HL-60 (cell line): ENCODE measurements at regions not wholly inside any gene's neighbourhood (a gene's known extent, or its start where the extent isn't known, plus 50 kb on each side); places are given as distances from the start of the nearest gene placed in this dataset.

Experiments
- DNase-seq, 2 experiments: peaks; one replicate each; pipeline ENCODE4 v3.0.0-alpha.2; 2010 to 2020; ENCODE audit warnings: low read depth in 1 of 2, low spot score in 1 of 2
- H3K27ac ChIP-seq: fragments of 250-450 bp; sonication (Bioruptor Pico); replicated peaks from 2 replicates; pipeline ENCODE4 v1.5.1; 2020; ENCODE audit warnings: mild to moderate bottlenecking, moderate library complexity
- H3K27me3 ChIP-seq: fragments of 250-450 bp; sonication (Bioruptor Pico); 2 replicates; pipeline ENCODE4 v1.5.1; 2021; ENCODE audit warnings: mild to moderate bottlenecking, moderate library complexity; ENCODE audit not compliant: insufficient read depth, poor library complexity, severe bottlenecking
- H3K4me3 ChIP-seq: replicated peaks from 2 replicates; pipeline ENCODE4 v1.5.1; 2011; ENCODE audit warnings: mild to moderate bottlenecking, control low read depth, low read length; ENCODE audit not compliant: insufficient read depth
- GABPA ChIP-seq: IDR thresholded peaks from 2 replicates; pipeline ENCODE4 v1.6.1; 2012; ENCODE audit warnings: low read depth
- POLR2AphosphoS5 ChIP-seq: IDR thresholded peaks from 2 replicates; pipeline ENCODE4 v1.6.1; 2012; ENCODE audit warnings: low read depth
- REST ChIP-seq: IDR thresholded peaks from 2 replicates; pipeline ENCODE4 v1.6.1; 2012; ENCODE audit warnings: low read depth; ENCODE audit not compliant: insufficient replicate concordance
- SPI1 ChIP-seq: IDR thresholded peaks from 2 replicates; pipeline ENCODE4 v1.6.1; 2012; ENCODE audit warnings: low read depth, mild to moderate bottlenecking, borderline replicate concordance
- TF ChIP-seq, protein P1 (sequence below): IDR thresholded peaks from one replicate; pipeline ENCODE4 v1.5.1; 2011; ENCODE audit warnings: low read length, control low read depth, inconsistent platforms; ENCODE audit not compliant: insufficient read depth

- no peaks in the 10 kb centered on the region for H3K27me3 ChIP-seq
- no peak overlapping the region for H3K4me3 ChIP-seq
- no peak for TF ChIP-seq REST
- TF ChIP-seq, protein P1, sequence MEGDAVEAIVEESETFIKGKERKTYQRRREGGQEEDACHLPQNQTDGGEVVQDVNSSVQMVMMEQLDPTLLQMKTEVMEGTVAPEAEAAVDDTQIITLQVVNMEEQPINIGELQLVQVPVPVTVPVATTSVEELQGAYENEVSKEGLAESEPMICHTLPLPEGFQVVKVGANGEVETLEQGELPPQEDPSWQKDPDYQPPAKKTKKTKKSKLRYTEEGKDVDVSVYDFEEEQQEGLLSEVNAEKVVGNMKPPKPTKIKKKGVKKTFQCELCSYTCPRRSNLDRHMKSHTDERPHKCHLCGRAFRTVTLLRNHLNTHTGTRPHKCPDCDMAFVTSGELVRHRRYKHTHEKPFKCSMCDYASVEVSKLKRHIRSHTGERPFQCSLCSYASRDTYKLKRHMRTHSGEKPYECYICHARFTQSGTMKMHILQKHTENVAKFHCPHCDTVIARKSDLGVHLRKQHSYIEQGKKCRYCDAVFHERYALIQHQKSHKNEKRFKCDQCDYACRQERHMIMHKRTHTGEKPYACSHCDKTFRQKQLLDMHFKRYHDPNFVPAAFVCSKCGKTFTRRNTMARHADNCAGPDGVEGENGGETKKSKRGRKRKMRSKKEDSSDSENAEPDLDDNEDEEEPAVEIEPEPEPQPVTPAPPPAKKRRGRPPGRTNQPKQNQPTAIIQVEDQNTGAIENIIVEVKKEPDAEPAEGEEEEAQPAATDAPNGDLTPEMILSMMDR, result no peak
- TF ChIP-seq SPI1, result no peak
- no peak for TF ChIP-seq POLR2AphosphoS5
- no peak for TF ChIP-seq GABPA
- DNase-seq, result no peak
- no peak overlapping the region for H3K27ac ChIP-seq
Observed at GRCh38 chr4:8775121-8775520, 96.5 kb downstream of the HMX1 start.

GRCh38 chr4:8774071-8774470 is 97.6 kb downstream of the HMX1 start:
- TF ChIP-seq, protein P1, result no peak
- TF ChIP-seq REST, result no peak
- no peak for TF ChIP-seq POLR2AphosphoS5
- TF ChIP-seq SPI1, result no peak
- TF ChIP-seq GABPA, result no peak
- no peaks in the 10 kb centered on the region for H3K27me3 ChIP-seq
- no peak for DNase-seq
- H3K27ac ChIP-seq, result no peak overlapping the region
- H3K4me3 ChIP-seq, result no peak overlapping the region

GRCh38 chr4:8773124-8773931 is 98.3 kb downstream of the HMX1 start:
- no peak overlapping the region for H3K27ac ChIP-seq
- H3K27me3 ChIP-seq, result no peaks in the 10 kb centered on the region
- H3K4me3 ChIP-seq, result no peak overlapping the region
- no peak for DNase-seq
- TF ChIP-seq SPI1, result no peak
- no peak for TF ChIP-seq REST
- TF ChIP-seq, protein P1, result no peak
- no peak for TF ChIP-seq POLR2AphosphoS5
- no peak for TF ChIP-seq GABPA
